ENCODE measurements at regions not wholly inside any gene's neighbourhood (a gene's known extent, or its start where the extent isn't known, plus 50 kb on each side); places are given as distances from the start of the nearest gene placed in this dataset.

DNA sequence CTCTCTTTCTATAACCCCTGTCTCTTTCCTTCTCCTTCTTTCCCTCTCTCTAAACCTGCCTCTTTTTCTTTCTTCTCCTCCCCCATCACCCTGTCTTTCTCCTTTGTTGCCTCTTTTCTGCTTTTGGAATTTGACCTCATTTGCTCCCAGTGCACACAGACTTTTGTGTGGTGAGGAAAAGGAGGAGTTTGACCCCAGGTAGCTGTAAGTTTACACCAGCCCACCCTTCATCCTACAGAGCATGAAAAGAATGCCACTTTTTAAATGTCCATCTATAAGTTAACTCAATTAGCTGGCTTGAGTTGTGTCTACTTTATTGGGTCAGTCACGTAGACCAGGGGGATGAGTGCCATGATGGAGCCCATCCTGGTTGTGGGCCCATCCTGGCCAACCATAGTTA, 146.8 kb upstream of the SLC38A2 start:
- Histone ChIP-seq H3K27me3 (ENCODE audit: control insufficient read depth in 2 of 2, insufficient read depth in 2 of 2, low read length in 2 of 2) (no peaks in the 10 kb centered on the region), H3K36me3 (ENCODE audit: control insufficient read depth in 2 of 2, extremely low read depth in 1 of 2, insufficient read depth in 2 of 2, low read length in 2 of 2) (no peaks in the 10 kb centered on the region), H3K9me3 (replicated peaks; ENCODE audit: control insufficient read depth, insufficient read depth, low read length) (no peaks in the 10 kb centered on the region), H2AFZ (ENCODE audit: low read depth, low read length) (no peak overlapping the region), H3K9me1 (replicated peaks; ENCODE audit: control insufficient read depth, extremely low read depth, insufficient read depth, low read length) (no peaks in the 10 kb centered on the region), H3K4me1 (ENCODE audit: control insufficient read depth, extremely low read depth, insufficient read depth, low read length) (peaks cover 25% of the 10 kb centered on the region), H3K4me3 (replicated peaks in 1 of 3; ENCODE audit: insufficient read depth in 1 of 3, low read depth in 1 of 3, low read length in 3 of 3) (no peak overlapping the region), H3K79me2 (ENCODE audit: control insufficient read depth, insufficient read depth, low read length) (no peaks in the 10 kb centered on the region), H4K20me1 (replicated peaks; ENCODE audit: control insufficient read depth, extremely low read depth, insufficient read depth, low read length) (no peaks in the 10 kb centered on the region), H3K9ac (replicated peaks; ENCODE audit: extremely low read depth, insufficient read depth, low read length) (no peak overlapping the region), H3K4me2 (ENCODE audit: insufficient read depth, low read length) (no peak overlapping the region), H3K27ac (ENCODE audit: insufficient read depth, low read depth, low read length) (no peak overlapping the region)
- CTCF ChIA-PET = interaction anchor here (1.0 kb wide), 1 partner anchor 87 kb away, joined by 3 read pairs; no protein-coding TSS in a partner anchor
- intact Hi-C loops (cut with micrococcal nuclease) (no loop called here), dilution Hi-C loops (cut with MboI; ENCODE audit: extremely low pct_ligation_motif_present, low sequenced_read_pairs) (no loop called here)
- TF ChIP-seq, protein P1, sequence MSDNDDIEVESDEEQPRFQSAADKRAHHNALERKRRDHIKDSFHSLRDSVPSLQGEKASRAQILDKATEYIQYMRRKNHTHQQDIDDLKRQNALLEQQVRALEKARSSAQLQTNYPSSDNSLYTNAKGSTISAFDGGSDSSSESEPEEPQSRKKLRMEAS (IDR thresholded peaks at IDR 0.05; ENCODE audit: insufficient read depth, insufficient read length) = no peak
- TF ChIP-seq JUN (IDR thresholded peaks at IDR 0.05; ENCODE audit: borderline replicate concordance, insufficient read depth, insufficient read length, low read depth) (no peak), POLR2AphosphoS5 (IDR thresholded peaks at IDR 0.05; ENCODE audit: insufficient read depth, low read depth, low read length) (no peak), POLR2A (IDR thresholded peaks at IDR 0.05; ENCODE audit: low read depth, low read length) (no peak), GATA2 (IDR thresholded peaks at IDR 0.05; ENCODE audit: insufficient read depth, insufficient read length, low read depth, low read length) (no peak), MYC (IDR thresholded peaks at IDR 0.05; ENCODE audit: low read depth, low read length) (no peak), EZH2 (IDR thresholded peaks at IDR 0.05; ENCODE audit: borderline replicate concordance, low read depth, low read length, severe bottlenecking) (no peak), FOS (IDR thresholded peaks at IDR 0.05; ENCODE audit: borderline replicate concordance, insufficient read depth, low read length) (no peak)
- TF ChIP-seq, protein P2, sequence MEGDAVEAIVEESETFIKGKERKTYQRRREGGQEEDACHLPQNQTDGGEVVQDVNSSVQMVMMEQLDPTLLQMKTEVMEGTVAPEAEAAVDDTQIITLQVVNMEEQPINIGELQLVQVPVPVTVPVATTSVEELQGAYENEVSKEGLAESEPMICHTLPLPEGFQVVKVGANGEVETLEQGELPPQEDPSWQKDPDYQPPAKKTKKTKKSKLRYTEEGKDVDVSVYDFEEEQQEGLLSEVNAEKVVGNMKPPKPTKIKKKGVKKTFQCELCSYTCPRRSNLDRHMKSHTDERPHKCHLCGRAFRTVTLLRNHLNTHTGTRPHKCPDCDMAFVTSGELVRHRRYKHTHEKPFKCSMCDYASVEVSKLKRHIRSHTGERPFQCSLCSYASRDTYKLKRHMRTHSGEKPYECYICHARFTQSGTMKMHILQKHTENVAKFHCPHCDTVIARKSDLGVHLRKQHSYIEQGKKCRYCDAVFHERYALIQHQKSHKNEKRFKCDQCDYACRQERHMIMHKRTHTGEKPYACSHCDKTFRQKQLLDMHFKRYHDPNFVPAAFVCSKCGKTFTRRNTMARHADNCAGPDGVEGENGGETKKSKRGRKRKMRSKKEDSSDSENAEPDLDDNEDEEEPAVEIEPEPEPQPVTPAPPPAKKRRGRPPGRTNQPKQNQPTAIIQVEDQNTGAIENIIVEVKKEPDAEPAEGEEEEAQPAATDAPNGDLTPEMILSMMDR (IDR thresholded peaks at IDR 0.05; ENCODE audit: extremely low read depth in 1 of 2, insufficient read depth in 1 of 2, low read depth in 1 of 2, low read length in 2 of 2) = no peak
- FAIRE-seq = no peak
- POLR2A ChIA-PET = no interaction called here
- DNase-seq (ENCODE audit: low read depth, low spot score) = no peak
- BruUV-seq (replicated peaks) = no TSS peak

All from endothelial cell of umbilical vein (primary cell).